A673 (cell line): ENCODE measurements at regions not wholly inside any gene's neighbourhood (a gene's known extent, or its start where the extent isn't known, plus 50 kb on each side); places are given as distances from the start of the nearest gene placed in this dataset.

ENCODE experiments used
- BruUV-seq: library from RNA; stranded (reverse); fragments of 400-500 nt; replicated peaks from 2 replicates; lab custom pipeline; 2021; lab: Mats Ljungman, UMichigan
- CTCF ChIA-PET: fragments of 300-600 bp; sonication (Branson Sonifier 250); formaldehyde crosslinking; loops from one replicate; lab custom pipeline; 2022; ENCODE audit warnings: antibody characterized with exemption; lab: Charles Lee
- POLR2A ChIA-PET: fragments of 300-600 bp; sonication (Branson Sonifier 250); formaldehyde crosslinking; loops from one replicate; lab custom pipeline; 2022; ENCODE audit warnings: antibody characterized with exemption; ENCODE audit not compliant: low non-redundant PET; lab: Charles Lee
- DNase-seq: peaks from one replicate; pipeline ENCODE4 v3.0.0-alpha.2; 2015; ENCODE audit warnings: low spot score
- H3K27ac ChIP-seq: fragments of 200-600 bp; sonication (generic); 2 replicates; pipeline ENCODE4 v1.5.1; 2016; ENCODE audit warnings: mixed run types, low read depth, mild to moderate bottlenecking, mixed read lengths, antibody characterized with exemption, low read length; ENCODE audit not compliant: poor library complexity, severe bottlenecking
- H3K27me3 ChIP-seq: fragments of 200-600 bp; sonication (generic); replicated peaks from 2 replicates; pipeline ENCODE4 v1.6.1; 2017; ENCODE audit warnings: mixed run types, low read depth, mild to moderate bottlenecking, mixed read lengths, antibody characterized with exemption, low read length; ENCODE audit not compliant: insufficient read depth, poor library complexity
- H3K36me3 ChIP-seq: fragments of 200-600 bp; sonication (generic); 2 replicates; pipeline ENCODE4 v1.6.1; 2016; ENCODE audit warnings: mixed run types, mild to moderate bottlenecking, mixed read lengths, antibody characterized with exemption, low read length; ENCODE audit not compliant: insufficient read depth, poor library complexity, severe bottlenecking
- H3K4me1 ChIP-seq: fragments of 200-600 bp; sonication (generic); 2 replicates; pipeline ENCODE4 v1.6.1; 2017; ENCODE audit warnings: mixed run types, mild to moderate bottlenecking, mixed read lengths, antibody characterized with exemption, low read length; ENCODE audit not compliant: insufficient read depth, poor library complexity, severe bottlenecking
- H3K4me3 ChIP-seq: fragments of 200-600 bp; sonication (generic); 2 replicates; pipeline ENCODE4 v1.5.1; 2016; ENCODE audit warnings: low read depth, mixed run types, mild to moderate bottlenecking, mixed read lengths, low read length; ENCODE audit not compliant: poor library complexity, severe bottlenecking
- H3K9me3 ChIP-seq: fragments of 200-600 bp; sonication (generic); 2 replicates; pipeline ENCODE4 v1.6.1; 2016; ENCODE audit warnings: mixed run types, low read depth, mild to moderate bottlenecking, mixed read lengths, antibody characterized with exemption, low read length; ENCODE audit not compliant: poor library complexity, severe bottlenecking
- EZH2 ChIP-seq: fragments of 200-600 bp; sonication (generic); IDR thresholded peaks from 2 replicates; pipeline ENCODE4 v1.6.1; 2017; ENCODE audit warnings: borderline replicate concordance, low read depth, mild to moderate bottlenecking, mixed read lengths, antibody characterized with exemption, low read length; ENCODE audit not compliant: poor library complexity, severe bottlenecking
- intact Hi-C: fragments of 100-400 bp; cut with micrococcal nuclease; formaldehyde crosslinking; loops from one replicate; pipeline ENCODE4 v1.10.0; 2022; ENCODE audit not compliant: unreplicated experiment
- TF ChIP-seq, protein P1 (sequence below): fragments of 300-800, 200-600 bp; sonication (generic); conservative IDR thresholded peaks from 2 replicates; pipeline ENCODE4 v1.5.1; 2017; ENCODE audit warnings: low read depth, mild to moderate bottlenecking, antibody characterized with exemption, low read length, moderate library complexity, mixed read lengths

GRCh38 chr17:77853191-77853977, 105.1 kb upstream of the TNRC6C start:
- intact Hi-C loops, result no loop called here
- H3K4me3 ChIP-seq, result no peak overlapping the region
- CTCF ChIA-PET, result no interaction called here
- BruUV-seq, result no TSS peak
- no peaks in the 10 kb centered on the region for H3K27me3 ChIP-seq
- no peak overlapping the region for H3K27ac ChIP-seq
- DNase-seq, result no peak
- no peaks in the 10 kb centered on the region for H3K4me1 ChIP-seq
- H3K36me3 ChIP-seq, result no peaks in the 10 kb centered on the region
- no peak for TF ChIP-seq EZH2
- TF ChIP-seq, protein P1, sequence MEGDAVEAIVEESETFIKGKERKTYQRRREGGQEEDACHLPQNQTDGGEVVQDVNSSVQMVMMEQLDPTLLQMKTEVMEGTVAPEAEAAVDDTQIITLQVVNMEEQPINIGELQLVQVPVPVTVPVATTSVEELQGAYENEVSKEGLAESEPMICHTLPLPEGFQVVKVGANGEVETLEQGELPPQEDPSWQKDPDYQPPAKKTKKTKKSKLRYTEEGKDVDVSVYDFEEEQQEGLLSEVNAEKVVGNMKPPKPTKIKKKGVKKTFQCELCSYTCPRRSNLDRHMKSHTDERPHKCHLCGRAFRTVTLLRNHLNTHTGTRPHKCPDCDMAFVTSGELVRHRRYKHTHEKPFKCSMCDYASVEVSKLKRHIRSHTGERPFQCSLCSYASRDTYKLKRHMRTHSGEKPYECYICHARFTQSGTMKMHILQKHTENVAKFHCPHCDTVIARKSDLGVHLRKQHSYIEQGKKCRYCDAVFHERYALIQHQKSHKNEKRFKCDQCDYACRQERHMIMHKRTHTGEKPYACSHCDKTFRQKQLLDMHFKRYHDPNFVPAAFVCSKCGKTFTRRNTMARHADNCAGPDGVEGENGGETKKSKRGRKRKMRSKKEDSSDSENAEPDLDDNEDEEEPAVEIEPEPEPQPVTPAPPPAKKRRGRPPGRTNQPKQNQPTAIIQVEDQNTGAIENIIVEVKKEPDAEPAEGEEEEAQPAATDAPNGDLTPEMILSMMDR, result no peak
- H3K9me3 ChIP-seq, result no peaks in the 10 kb centered on the region
- POLR2A ChIA-PET, result no interaction called here

DNA sequence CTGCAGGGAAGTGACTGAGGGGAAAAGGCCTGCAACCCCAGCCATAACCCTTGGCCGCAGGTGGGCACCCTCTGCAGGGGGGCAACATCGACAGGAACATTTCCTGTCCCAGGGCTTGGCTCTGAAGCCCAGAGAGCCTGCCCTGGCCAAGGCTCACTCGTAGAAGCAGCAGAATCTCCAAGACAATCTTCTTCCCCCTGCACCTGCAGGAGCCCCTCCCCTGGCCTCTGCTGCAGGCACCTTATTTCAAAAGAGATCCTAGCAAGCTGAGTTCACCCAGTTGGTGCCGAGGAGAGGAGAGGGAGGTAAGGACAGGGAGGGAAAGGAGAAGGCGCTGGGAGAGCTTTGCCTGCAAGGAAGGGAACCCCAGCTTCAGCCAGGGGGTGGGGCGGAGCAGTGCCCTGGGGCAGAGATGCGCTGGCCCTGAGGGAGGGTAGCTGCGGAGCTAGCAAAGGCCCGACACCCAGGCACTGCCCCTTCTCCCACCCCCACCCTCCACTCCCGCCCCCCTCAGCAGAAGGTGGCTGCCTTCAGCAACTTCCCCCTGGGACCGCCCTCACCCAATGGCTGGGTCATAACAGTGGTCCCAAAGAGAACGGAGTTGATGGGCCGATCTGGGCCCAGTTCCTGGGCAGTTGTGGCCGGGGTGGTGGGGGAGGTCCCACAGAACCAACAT, 104.3 kb upstream of the TNRC6C start:
- H3K27me3 ChIP-seq, result no peaks in the 10 kb centered on the region
- CTCF ChIA-PET, result no interaction called here
- POLR2A ChIA-PET, result no interaction called here
- H3K4me1 ChIP-seq, result no peaks in the 10 kb centered on the region
- intact Hi-C loops, result no loop called here
- no peaks in the 10 kb centered on the region for H3K9me3 ChIP-seq
- no TSS peak for BruUV-seq
- H3K27ac ChIP-seq, result no peak overlapping the region
- TF ChIP-seq, protein P1, result no peak
- no peak for TF ChIP-seq EZH2
- no peaks in the 10 kb centered on the region for H3K36me3 ChIP-seq
- no peak overlapping the region for H3K4me3 ChIP-seq
- DNase-seq, result no peak

DNA sequence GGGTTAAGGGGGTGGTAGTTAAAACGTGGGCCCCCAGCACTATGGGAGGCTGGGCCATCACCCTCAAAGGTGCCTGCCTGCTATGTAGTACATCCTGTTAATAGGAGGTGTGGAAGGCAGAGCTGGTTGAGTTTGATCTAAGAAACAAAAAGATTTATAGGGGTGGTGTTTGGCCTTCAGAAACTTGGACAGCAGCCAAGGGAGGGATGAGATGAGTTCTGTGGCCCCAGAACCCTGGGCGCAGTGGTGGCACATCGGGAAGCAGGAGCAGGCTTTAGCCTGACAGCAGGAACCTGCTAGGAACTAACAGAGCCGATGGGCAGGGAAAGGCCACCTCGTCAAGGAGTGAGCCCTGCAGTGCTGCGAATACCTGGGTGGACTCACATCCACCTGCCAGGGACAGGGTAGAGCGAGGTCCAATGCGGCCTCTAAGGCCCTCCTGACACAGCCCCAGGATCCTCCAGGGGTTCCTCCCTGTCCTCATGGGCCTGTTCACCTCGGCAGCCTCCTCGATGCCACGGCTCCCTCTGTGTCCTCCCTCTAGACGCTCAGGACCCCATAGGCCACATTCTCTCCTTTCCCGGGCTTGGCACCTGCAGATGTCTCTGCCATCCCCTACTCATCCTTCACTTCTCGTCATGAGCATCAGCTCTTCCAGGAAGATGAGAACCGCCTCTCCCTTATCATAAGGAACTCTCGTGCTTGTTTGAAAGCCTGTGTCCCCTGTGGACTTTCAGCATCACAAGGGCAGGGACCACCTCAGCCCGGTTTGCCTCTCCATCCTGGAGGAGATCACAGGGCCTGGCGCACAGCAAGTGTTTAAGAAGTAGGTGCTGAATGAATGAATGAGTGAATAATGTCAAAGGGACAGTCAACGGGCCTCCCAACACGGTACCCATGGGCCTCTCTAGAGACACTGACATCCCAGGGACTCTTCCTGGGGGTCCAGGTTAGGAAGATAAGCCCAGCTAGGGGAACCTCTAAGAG, 103.5 kb upstream of the TNRC6C start:
- BruUV-seq, result no TSS peak
- intact Hi-C loops, result no loop called here
- no peak overlapping the region for H3K27ac ChIP-seq
- no peak for DNase-seq
- H3K9me3 ChIP-seq, result no peaks in the 10 kb centered on the region
- H3K4me3 ChIP-seq, result no peak overlapping the region
- ChIA-PET POLR2A (no interaction called here), CTCF (no interaction called here)
- no peaks in the 10 kb centered on the region for H3K36me3 ChIP-seq
- TF ChIP-seq, protein P1, result no peak
- TF ChIP-seq EZH2, result no peak
- no peaks in the 10 kb centered on the region for H3K4me1 ChIP-seq
- no peaks in the 10 kb centered on the region for H3K27me3 ChIP-seq
